ENCODE measurements at regions not wholly inside any gene's neighbourhood (a gene's known extent, or its start where the extent isn't known, plus 50 kb on each side); places are given as distances from the start of the nearest gene placed in this dataset.

GRCh38 chr4:137333031-137333430 lies 199.3 kb downstream of the PCDH18 start:
- Histone ChIP-seq H3K27me3 (ENCODE audit: control insufficient read depth, insufficient read depth, low read length) (no peaks in the 10 kb centered on the region), H3K4me3 (ENCODE audit: low read length) (no peak overlapping the region), H3K4me1 (ENCODE audit: control insufficient read depth, insufficient read depth, low read length) (no peaks in the 10 kb centered on the region), H3K9me3 (ENCODE audit: control insufficient read depth, insufficient read depth, low read length) (no peaks in the 10 kb centered on the region), H3K36me3 (ENCODE audit: control insufficient read depth, insufficient read depth, low read length) (no peaks in the 10 kb centered on the region), H3K27ac (ENCODE audit: low read length) (no peak overlapping the region)
- no peak for DNase-seq (ENCODE audit: low read depth, low spot score)
- no CpG with 5 or more reads among the region's 1 CpG for whole genome bisulfite sequencing (ENCODE audit: insufficient coverage, insufficient read length)

GRCh38 chr4:137312257-137312656 lies 220.0 kb downstream of the PCDH18 start:
- H3K36me3 ChIP-seq (ENCODE audit: control insufficient read depth, insufficient read depth, low read length): no peaks in the 10 kb centered on the region
- DNase-seq (ENCODE audit: low read depth, low spot score): no peak

GRCh38 chr4:137310593-137311490 lies 221.5 kb downstream of the PCDH18 start:
- Histone ChIP-seq H3K4me3 (ENCODE audit: low read length) (no peak overlapping the region), H3K27ac (ENCODE audit: low read length) (no peak overlapping the region), H3K27me3 (ENCODE audit: control insufficient read depth, insufficient read depth, low read length) (no peaks in the 10 kb centered on the region), H3K4me1 (ENCODE audit: control insufficient read depth, insufficient read depth, low read length) (no peaks in the 10 kb centered on the region), H3K9me3 (ENCODE audit: control insufficient read depth, insufficient read depth, low read length) (no peaks in the 10 kb centered on the region), H3K36me3 (ENCODE audit: control insufficient read depth, insufficient read depth, low read length) (no peaks in the 10 kb centered on the region)
- no peak for DNase-seq (ENCODE audit: low read depth, low spot score)
- WGBS (ENCODE audit: insufficient coverage, insufficient read length): no CpG with 5 or more reads among the region's 3 CpGs

More at GRCh38 chr4:137312257-137312656, 220.0 kb downstream of the PCDH18 start:
- WGBS (ENCODE audit: insufficient coverage, insufficient read length): no CpG with 5 or more reads among the region's 3 CpGs
- Histone ChIP-seq H3K4me1 (ENCODE audit: control insufficient read depth, insufficient read depth, low read length) (no peaks in the 10 kb centered on the region), H3K27ac (ENCODE audit: low read length) (no peak overlapping the region), H3K9me3 (ENCODE audit: control insufficient read depth, insufficient read depth, low read length) (no peaks in the 10 kb centered on the region), H3K27me3 (ENCODE audit: control insufficient read depth, insufficient read depth, low read length) (no peaks in the 10 kb centered on the region), H3K4me3 (ENCODE audit: low read length) (no peak overlapping the region)

- Histone ChIP-seq H3K4me3 (ENCODE audit: low read length) (no peak overlapping the region), H3K27me3 (ENCODE audit: control insufficient read depth, insufficient read depth, low read length) (no peaks in the 10 kb centered on the region), H3K4me1 (ENCODE audit: control insufficient read depth, insufficient read depth, low read length) (no peaks in the 10 kb centered on the region), H3K9me3 (ENCODE audit: control insufficient read depth, insufficient read depth, low read length) (no peaks in the 10 kb centered on the region), H3K27ac (ENCODE audit: low read length) (no peak overlapping the region), H3K36me3 (ENCODE audit: control insufficient read depth, insufficient read depth, low read length) (no peaks in the 10 kb centered on the region)
- DNase-seq (ENCODE audit: low read depth, low spot score): no peak
Observed at GRCh38 chr4:137310166-137310565, 222.1 kb downstream of the PCDH18 start.

- Histone ChIP-seq H3K4me3 (ENCODE audit: low read length) (no peak overlapping the region), H3K9me3 (ENCODE audit: control insufficient read depth, insufficient read depth, low read length) (no peaks in the 10 kb centered on the region), H3K27me3 (ENCODE audit: control insufficient read depth, insufficient read depth, low read length) (no peaks in the 10 kb centered on the region), H3K4me1 (ENCODE audit: control insufficient read depth, insufficient read depth, low read length) (no peaks in the 10 kb centered on the region), H3K36me3 (ENCODE audit: control insufficient read depth, insufficient read depth, low read length) (no peaks in the 10 kb centered on the region), H3K27ac (ENCODE audit: low read length) (no peak overlapping the region)
- no peak for DNase-seq (ENCODE audit: low read depth, low spot score)
- WGBS (ENCODE audit: insufficient coverage, insufficient read length): no CpG with 5 or more reads among the region's 1 CpG
Observed at GRCh38 chr4:137309424-137309823, 222.9 kb downstream of the PCDH18 start.

- Histone ChIP-seq H3K9me3 (ENCODE audit: control insufficient read depth, insufficient read depth, low read length) (no peaks in the 10 kb centered on the region), H3K36me3 (ENCODE audit: control insufficient read depth, insufficient read depth, low read length) (no peaks in the 10 kb centered on the region), H3K27me3 (ENCODE audit: control insufficient read depth, insufficient read depth, low read length) (no peaks in the 10 kb centered on the region), H3K4me1 (ENCODE audit: control insufficient read depth, insufficient read depth, low read length) (no peaks in the 10 kb centered on the region), H3K27ac (ENCODE audit: low read length) (no peak overlapping the region), H3K4me3 (ENCODE audit: low read length) (no peak overlapping the region)
- DNase-seq (ENCODE audit: low read depth, low spot score): no peak
Observed at GRCh38 chr4:137307806-137308205, 224.5 kb downstream of the PCDH18 start.

GRCh38 chr4:137300776-137301175 lies 231.5 kb downstream of the PCDH18 start:
- Histone ChIP-seq H3K27ac (ENCODE audit: low read length) (no peak overlapping the region), H3K9me3 (ENCODE audit: control insufficient read depth, insufficient read depth, low read length) (no peaks in the 10 kb centered on the region), H3K4me3 (ENCODE audit: low read length) (no peak overlapping the region), H3K36me3 (ENCODE audit: control insufficient read depth, insufficient read depth, low read length) (no peaks in the 10 kb centered on the region), H3K4me1 (ENCODE audit: control insufficient read depth, insufficient read depth, low read length) (no peaks in the 10 kb centered on the region), H3K27me3 (ENCODE audit: control insufficient read depth, insufficient read depth, low read length) (no peaks in the 10 kb centered on the region)
- DNase-seq (ENCODE audit: low read depth, low spot score): no peak

GRCh38 chr4:137299281-137299680 lies 233.0 kb downstream of the PCDH18 start:
- no peak overlapping the region for H3K4me3 ChIP-seq (ENCODE audit: low read length)
- H3K36me3 ChIP-seq (ENCODE audit: control insufficient read depth, insufficient read depth, low read length): no peaks in the 10 kb centered on the region
- H3K9me3 ChIP-seq (ENCODE audit: control insufficient read depth, insufficient read depth, low read length): no peaks in the 10 kb centered on the region
- WGBS (ENCODE audit: insufficient coverage, insufficient read length): no CpG with 5 or more reads among the region's 1 CpG
- H3K27ac ChIP-seq (ENCODE audit: low read length): no peak overlapping the region
- no peaks in the 10 kb centered on the region for H3K27me3 ChIP-seq (ENCODE audit: control insufficient read depth, insufficient read depth, low read length)
- no peak for DNase-seq (ENCODE audit: low read depth, low spot score)
- no peaks in the 10 kb centered on the region for H3K4me1 ChIP-seq (ENCODE audit: control insufficient read depth, insufficient read depth, low read length)

GRCh38 chr4:137293281-137293680 lies 239.0 kb downstream of the PCDH18 start:
- H3K27me3 ChIP-seq (ENCODE audit: control insufficient read depth, insufficient read depth, low read length): no peaks in the 10 kb centered on the region
- no peaks in the 10 kb centered on the region for H3K4me1 ChIP-seq (ENCODE audit: control insufficient read depth, insufficient read depth, low read length)
- H3K36me3 ChIP-seq (ENCODE audit: control insufficient read depth, insufficient read depth, low read length): no peaks in the 10 kb centered on the region
- no peak overlapping the region for H3K4me3 ChIP-seq (ENCODE audit: low read length)
- no peak overlapping the region for H3K27ac ChIP-seq (ENCODE audit: low read length)
- no CpG with 5 or more reads among the region's 1 CpG for WGBS (ENCODE audit: insufficient coverage, insufficient read length)
- no peak for DNase-seq (ENCODE audit: low read depth, low spot score)
- no peaks in the 10 kb centered on the region for H3K9me3 ChIP-seq (ENCODE audit: control insufficient read depth, insufficient read depth, low read length)

- Histone ChIP-seq H3K9me3 (ENCODE audit: control insufficient read depth, insufficient read depth, low read length) (no peaks in the 10 kb centered on the region), H3K27ac (ENCODE audit: low read length) (no peak overlapping the region), H3K36me3 (ENCODE audit: control insufficient read depth, insufficient read depth, low read length) (no peaks in the 10 kb centered on the region), H3K4me1 (ENCODE audit: control insufficient read depth, insufficient read depth, low read length) (no peaks in the 10 kb centered on the region), H3K4me3 (ENCODE audit: low read length) (no peak overlapping the region), H3K27me3 (ENCODE audit: control insufficient read depth, insufficient read depth, low read length) (no peaks in the 10 kb centered on the region)
- no peak for DNase-seq (ENCODE audit: low read depth, low spot score)
Observed at GRCh38 chr4:137283737-137284136, 248.6 kb downstream of the PCDH18 start.

- H3K27ac ChIP-seq (ENCODE audit: low read length): no peak overlapping the region
- no CpG with 5 or more reads among the region's 1 CpG for WGBS (ENCODE audit: insufficient coverage, insufficient read length)
- H3K9me3 ChIP-seq (ENCODE audit: control insufficient read depth, insufficient read depth, low read length): no peaks in the 10 kb centered on the region
- no peaks in the 10 kb centered on the region for H3K4me1 ChIP-seq (ENCODE audit: control insufficient read depth, insufficient read depth, low read length)
- no peak overlapping the region for H3K4me3 ChIP-seq (ENCODE audit: low read length)
- no peak for DNase-seq (ENCODE audit: low read depth, low spot score)
- H3K27me3 ChIP-seq (ENCODE audit: control insufficient read depth, insufficient read depth, low read length): no peaks in the 10 kb centered on the region
- no peaks in the 10 kb centered on the region for H3K36me3 ChIP-seq (ENCODE audit: control insufficient read depth, insufficient read depth, low read length)
Observed at GRCh38 chr4:137278431-137278830, 253.9 kb downstream of the PCDH18 start.

All from iPS DF 6.9 (cell line).